IPS DF 19.7 (cell line): ENCODE measurements at regions not wholly inside any gene's neighbourhood (a gene's known extent, or its start where the extent isn't known, plus 50 kb on each side); places are given as distances from the start of the nearest gene placed in this dataset.
"Not testable (repeated sequence)": the region's sequence is repeated elsewhere in the genome, so short reads cannot be mapped to it uniquely, and the experiment has no call there.

Experiments
- DNase-seq: peaks from one replicate; pipeline ENCODE4 v3.0.0-alpha.2; 2013; ENCODE audit warnings: low read depth, low spot score

DNA sequence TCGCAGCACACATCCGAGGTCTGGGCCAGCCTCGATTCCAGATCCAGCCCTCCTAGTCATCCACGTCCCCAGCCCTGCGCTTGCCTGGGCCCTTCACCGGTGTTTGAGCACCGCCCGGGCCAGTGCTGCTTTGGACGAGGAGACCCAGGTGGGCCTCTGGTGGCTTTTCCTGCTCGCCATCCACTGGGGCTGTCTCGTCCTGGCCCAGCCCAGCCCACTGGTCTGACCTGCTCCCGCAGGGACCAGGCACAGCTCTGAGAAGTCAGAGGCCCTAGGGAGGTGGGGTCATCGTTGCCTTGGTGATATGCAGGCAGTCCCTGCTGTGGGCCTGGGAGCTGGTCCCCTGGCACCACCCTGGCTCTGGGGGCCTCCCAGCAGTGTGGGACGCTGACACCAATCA lies 200.8 kb downstream of the USP22 start:
- DNase-seq: not testable (repeated sequence)

DNA sequence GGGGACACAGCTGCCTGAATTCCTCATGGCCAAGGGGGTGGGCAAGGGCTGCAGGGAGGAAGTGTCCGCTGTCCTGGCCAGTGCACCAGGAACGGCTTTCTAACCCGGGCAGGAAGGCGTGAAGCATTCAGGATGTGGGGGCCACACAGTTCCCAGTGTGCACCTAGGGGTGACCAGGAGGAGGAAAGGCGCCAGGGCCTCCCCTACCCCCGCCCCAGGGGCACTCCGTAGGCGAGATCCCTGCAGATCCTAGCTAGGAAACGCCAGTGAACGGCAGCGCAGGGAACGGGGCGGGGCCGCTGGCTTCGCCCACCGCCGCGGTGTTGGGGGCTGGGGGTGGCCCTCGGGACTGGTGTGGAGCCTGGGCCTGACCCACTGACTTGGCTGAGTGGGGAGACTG lies 199.6 kb downstream of the USP22 start:
- not testable (repeated sequence) for DNase-seq

DNA sequence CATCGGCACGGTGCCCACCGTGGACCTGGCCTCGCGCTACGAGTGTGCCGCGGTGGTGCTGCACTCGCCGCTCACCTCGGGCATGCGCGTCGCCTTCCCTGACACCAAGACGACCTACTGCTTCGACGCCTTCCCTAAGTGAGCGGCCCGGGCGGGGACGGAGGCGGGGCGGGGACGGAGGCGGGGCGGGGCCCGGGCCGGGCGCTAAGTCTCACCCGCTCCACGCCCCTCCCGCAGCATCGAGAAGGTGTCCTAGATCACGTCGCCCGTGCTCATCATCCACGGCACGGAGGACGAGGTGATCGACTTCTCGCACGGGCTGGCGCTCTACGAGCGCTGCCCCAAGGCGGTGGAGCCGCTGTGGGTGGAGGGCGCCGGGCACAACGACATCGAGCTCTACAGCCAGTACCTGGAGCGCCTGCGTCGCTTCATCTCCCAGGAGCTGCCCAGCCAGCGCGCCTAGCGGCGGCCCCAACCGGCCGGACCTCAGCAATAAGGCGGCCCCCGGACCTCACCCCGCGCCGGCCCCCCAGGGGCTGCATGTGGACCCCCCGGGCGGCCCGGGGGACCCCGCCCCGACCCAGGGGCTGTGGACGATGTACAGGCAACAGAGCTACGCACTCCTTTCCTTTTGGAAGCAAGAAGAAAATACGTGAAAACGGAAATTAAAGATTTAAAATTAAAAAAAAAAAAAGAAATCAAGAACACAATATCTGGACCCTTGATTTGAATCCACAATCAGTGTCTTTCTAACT lies 198.8 kb downstream of the USP22 start:
- DNase-seq: not testable (repeated sequence)

DNA sequence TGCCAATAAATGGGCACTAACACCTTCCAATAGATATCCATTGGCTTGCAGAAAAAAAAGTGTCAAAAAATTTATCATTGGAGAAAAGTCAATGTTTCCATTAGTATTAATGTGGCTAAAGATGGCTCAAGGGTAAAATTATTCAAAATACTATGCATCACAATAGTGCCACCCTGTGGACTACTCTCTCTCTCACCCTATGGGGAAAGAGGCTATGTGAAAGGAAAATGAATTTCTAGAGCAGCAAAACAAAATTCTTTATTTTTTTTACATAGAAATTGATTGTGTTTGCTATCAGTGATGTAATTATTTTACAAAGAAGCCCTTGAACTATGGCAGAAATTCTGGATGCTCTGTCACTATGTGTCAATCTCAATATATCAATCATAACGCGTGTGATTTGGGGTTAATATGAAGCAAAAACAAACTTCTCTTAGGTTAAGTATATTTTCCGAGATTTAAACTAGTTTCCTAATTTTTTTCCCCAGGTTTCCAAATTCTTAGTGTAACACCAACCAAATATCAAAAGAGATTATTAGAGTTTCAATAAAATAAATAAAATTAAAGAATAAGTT lies 193.9 kb downstream of the USP22 start:
- DNase-seq: not testable (repeated sequence)

DNA sequence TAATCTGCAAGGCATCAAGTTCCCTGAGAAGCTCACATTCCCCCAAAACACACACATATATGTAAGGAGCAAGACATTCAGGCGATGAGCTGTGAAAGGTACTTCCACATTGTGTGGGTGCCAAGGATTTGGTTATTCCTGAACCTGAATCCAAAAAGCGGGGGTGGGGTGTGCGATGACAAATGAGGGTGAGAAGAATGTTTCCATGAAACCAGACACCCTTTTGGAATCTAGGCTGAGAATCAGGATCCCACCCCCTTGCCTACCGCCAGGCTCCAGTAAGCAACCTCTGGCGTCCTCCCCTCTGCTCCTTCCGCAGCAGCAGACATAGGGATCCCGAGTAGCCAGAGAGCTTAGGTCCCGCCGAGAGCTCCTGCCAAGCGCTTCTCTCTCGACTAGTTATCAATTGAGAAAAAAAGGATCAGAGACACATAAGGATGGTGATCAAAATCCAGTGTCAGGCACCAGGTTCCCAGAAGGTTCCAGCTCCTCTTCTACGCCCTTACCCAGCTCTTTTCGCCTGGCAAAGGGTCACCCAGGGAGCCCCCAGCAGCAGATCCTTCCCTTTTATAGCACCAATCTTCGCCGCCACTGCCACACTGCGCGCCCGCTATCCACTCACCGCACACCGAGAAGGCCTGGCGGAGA lies 191.1 kb downstream of the USP22 start:
- DNase-seq: not testable (repeated sequence)

DNA sequence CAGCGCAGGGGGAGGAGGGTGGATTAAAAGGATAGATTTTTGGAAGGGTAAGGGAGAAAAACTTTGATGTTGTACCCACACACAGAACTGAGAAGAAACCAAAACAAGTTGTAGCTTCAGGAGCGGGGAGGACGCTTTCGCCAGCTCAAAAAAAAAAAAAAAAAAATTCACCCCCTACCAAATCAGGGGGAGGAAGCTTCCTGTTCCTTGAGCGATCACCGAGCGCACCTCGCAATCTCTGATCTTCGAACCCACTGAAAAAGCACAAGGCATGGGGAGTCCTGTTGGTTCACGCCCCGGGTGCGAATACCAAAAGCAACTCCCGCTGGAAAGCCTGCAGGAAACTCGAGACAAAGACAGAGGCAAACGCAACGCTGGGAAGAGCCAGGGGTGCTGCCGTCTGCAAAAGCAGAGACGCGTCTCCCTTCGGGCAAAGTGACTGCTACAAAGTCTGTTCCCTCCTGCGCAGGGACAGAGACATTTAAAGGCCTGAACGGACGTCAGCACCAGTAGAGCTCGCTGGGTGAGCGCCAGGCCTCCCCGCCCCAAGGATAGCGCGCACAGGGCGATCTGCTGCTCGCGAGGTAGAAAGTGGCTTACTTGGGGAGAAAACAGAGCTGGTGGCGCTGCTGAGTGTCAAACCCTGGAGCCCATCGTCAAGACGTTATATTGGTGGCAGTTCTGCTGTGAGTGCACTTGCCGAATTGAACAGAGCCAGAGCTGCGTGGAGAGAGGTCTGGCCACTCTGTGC lies 190.4 kb downstream of the USP22 start:
- peak; percentile 5 for DNase-seq

DNA sequence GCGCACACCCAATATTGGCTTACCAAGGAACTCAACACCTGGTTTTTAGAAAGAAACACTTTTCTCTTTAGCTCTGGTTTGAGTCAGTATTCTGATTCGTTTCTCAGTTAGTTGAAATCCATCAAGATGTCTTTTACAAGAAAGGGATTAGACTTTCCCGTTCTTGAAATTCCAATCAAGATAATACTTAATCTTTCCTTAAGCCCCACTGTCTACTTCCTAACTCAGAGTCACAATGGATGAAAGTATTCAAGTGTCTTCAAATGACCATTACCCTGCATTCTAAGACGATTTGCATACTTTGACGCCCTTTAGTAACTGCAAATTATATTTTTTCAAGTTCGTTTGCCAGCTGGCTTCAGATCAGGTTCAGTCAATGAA lies 189.8 kb downstream of the USP22 start:
- DNase-seq: no peak

DNA sequence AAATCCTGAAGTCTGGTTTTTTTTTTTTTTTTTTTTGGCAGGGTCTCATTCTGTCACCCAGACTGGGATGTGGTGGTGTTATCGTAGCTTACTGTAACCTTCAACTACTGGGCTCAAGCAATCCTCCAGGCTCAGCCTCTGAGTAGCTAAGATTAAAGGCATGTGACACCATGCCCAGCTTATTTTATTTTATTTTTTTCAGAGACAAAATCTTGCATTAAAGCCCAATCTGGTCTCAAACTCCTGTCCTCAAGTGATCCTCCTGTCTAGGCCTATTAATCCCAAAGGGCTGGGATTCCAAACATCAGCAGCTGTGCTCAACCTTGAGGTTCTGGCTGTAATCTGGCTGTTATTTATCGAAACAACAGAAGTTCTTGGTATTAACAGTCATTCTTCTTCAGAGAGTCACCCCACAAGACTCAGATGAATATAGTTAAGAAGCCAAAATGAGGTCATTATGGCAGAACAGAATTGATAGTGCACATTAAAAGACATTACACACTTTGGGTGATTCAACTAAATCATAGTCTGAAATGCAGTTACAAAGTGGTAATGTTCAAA lies 186.8 kb downstream of the USP22 start:
- not testable (repeated sequence) for DNase-seq

DNA sequence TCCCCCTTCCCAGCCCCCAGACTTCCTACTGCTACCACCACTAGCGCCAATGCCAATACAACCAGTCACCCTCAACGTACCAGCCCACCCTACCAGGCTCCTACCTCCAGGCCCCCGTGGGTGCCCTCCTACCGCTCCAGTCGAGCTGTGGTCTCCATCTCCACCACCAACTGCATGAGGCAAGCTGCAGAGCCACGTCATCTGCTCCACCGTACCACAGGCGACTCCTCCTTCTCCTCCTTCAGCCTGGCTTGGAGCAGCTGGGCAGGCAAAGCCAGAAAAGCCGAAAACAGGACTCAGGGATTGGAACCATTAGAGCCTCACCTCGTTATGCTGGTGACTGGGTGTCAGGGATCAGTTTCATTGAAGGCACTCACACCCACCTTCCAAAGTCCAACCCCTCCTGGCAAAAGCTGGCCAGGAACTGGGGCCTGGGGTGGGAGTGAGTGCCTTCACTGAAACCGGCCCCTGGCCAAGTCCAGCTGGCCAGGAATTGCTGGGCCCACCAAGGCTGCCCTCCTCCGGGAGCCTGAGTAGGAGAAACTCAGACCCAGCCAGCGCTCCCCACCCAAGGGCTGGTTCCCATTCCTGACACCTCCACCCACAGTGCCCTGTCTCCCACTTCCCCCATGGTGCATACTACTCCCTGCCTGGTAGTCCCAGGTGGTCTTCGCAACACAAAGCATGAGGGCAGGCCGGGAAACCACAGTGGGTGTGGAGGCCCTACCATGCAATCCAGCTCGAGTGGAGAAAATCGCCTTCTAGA lies 176.2 kb downstream of the USP22 start:
- DNase-seq: not testable (repeated sequence)

DNA sequence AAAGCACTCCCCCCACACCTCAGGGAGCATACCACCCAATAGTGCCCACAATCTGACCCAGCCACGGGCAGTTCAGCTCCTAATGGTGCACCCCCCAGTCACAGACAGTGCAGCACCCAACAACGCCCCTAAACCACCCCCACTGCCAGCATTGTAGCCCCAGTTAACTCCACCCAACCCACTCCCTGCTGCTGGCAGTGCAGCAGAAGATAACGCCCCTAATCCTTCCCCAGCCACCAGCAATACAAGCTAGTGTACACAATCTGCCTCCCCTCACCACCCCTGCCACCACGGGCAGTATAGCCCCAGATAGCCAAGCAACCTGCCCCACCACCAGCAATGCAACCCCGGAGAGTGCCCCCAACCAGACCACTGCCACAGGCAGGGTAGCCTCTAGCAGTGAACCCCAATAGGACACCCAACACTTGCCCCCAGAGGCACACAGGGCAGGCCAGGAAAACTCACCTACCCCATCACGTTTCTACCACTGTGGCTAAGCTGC lies 175.3 kb downstream of the USP22 start:
- DNase-seq: not testable (repeated sequence)

DNA sequence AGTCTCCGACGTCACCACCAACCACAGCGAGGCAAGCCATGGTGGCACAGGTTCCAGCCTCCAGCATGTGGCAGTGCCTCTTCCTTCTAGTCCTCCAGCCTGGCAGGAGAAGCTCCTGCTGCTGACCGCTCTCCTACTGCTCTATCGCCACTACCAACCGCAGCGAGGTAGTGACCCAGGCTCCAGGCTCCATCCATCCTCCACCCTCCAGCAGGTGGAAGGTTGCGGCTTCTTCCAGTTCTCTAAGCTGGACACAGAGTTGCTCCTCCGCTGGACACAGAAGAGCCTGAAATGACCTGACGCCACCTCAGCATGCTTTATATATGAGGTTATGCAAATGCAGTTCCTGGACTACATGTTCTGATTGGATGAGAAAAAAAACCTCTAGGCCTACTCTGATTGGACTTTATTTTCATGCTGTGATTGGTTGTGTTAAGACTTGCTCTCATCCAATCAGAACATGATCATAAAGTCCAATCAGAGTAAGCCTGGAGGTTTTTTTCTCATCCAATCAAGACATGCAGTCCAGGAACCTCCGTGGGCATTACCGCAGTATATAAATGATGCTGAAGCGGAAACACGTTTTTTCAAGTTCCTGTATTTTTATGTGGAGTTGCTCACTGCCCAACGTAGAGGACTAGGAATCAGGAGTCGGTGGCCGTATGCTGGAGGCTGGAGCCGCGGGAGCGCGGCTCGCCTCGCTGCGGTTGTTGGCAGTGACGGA lies 174.7 kb downstream of the USP22 start:
- peak; percentile 47 for DNase-seq

DNA sequence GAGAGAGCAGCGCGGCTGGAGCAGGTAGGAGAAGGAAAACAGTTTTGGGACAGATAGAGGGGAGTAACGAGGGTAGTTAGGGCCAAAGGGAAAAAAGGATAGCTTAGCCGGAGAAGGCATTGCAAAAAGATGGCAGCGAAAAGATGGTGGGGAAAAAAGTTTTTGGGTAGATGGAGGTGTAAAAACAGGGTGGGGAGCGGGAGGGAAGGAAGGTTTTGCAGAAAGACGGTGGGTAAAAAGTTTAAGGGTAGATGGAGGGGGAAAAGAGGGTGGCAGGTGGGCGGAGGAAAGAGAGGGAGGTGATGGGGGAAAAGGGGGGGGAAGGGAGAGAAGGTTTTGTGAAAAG lies 174.2 kb downstream of the USP22 start:
- DNase-seq: not testable (repeated sequence)

DNA sequence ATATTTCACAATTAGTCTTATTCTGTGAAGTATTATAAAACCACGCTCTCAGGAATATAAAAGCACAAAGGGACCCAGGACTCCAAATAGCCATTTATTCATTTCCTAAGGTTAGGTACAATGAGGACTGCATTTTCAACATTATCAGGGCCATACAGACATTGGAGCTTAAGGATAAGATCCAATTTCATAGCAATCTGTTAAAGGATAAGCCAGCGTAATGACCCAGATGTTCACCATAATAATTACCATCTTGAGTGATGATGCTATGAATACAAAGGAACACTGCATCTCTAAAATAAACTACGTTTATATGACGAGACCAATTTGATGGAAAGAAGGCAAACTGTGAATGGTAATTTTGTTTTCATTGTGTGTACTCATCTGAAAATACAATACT lies 169.6 kb downstream of the USP22 start:
- DNase-seq: not testable (repeated sequence)

DNA sequence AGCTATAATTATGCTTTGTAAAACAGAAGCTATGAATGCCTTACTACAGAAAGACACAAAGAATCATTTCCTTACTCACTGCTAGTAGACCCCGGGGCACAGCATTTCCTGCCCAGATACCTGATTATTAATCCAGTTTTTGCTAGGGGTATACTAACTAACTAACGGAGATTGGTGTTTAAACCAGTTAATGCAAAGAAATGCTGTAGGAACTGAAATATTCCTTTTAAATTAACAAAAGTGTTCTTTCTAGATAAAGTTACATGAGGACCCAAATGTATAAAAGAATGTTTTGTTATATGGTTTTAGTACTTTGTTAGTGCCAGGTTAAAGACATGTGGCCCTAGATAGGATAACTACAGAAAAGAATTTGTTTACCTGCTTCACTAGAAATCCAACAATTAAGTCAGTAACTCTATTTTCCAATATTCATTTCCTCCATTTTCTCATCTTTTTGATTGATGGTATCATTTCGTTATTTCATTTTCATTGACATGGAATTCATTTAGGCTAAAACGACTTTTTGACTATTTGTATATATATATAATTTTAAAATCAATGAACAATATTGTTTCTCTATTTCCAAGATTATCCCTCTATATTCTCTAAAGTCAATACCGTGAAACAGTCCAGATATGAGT lies 169.0 kb downstream of the USP22 start:
- DNase-seq: not testable (repeated sequence)

DNA sequence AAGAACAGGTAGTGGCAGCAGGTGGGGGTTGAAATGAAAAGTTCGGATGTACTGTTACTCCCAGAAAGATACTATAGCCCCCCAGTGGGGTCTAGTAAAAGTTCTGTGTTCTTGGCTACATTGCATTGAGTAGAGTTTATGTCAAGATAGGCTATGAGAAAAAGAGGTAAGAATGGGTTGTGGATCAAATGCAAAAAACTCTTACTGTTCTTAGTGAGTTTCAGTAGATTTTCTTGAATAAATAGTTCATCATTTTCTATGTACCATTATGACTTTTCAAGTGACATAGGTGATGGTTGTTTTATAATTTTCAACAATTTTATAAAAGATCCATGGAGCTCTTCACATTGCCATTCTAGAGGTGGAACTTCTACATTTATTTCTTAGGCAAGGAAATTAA lies 165.4 kb downstream of the USP22 start:
- not testable (repeated sequence) for DNase-seq

DNA sequence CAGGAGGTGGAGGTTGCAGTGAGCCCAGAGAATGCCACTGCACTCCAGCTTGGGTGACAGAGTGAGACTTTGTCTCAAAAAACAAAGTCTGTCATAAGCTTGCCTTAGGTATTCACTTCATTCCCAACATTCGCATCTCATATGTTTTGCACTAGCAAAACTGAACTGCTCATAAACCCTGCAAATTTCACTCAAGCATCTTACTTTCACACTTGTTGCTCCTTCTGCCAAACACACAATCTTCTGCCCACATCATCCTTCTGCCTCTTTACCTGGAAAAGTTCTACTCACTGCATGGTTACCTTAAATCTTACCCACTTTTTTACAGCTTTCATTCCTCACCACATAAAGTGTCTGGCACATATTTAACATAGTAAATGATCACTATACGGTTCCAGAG lies 152.5 kb downstream of the USP22 start:
- DNase-seq: no peak

DNA sequence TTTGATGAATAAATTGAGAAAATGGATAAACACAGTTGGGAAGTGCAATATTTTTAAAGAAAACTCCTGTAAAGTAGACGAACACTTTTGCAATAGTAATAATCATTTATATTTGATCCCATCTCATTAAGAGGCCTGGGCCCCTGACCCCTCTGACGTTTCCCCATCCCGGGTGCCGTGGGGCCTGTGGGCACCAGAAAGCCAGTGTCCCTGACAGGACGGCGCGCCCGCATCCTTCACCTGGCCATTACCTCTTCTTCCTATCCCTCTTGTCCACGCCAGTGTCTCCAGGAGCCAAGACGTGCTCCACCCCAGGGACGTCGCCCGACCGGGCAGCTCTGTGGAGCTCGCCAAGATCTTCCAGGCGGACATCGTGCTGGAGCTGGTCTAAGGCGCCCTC lies 147.4 kb downstream of the USP22 start:
- not testable (repeated sequence) for DNase-seq

DNA sequence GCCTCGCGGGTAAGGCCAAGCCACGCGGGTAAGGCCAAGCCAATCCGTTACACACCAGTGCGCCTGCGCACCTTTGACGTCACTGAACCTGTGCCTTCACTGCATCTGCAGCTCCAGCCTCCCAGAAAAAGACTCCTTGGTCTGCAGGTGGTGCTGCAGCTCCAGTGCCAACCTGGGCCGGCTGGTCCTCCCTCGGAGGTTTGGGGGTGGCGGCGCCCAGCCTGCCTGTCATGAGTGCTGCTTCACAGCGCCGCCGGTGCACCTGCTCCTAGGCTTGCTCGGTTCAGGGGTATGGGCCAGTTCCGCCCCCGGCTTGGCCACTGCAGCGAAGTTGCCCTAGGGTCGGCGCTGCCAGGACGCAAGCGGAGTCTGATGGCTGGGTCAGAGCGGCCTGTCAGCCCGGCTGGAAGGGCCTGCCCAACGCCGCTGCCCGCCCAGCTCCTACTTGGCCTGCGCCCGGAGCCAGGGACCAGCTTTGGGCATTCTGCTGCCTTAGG lies 146.6 kb downstream of the USP22 start:
- DNase-seq: no peak

DNA sequence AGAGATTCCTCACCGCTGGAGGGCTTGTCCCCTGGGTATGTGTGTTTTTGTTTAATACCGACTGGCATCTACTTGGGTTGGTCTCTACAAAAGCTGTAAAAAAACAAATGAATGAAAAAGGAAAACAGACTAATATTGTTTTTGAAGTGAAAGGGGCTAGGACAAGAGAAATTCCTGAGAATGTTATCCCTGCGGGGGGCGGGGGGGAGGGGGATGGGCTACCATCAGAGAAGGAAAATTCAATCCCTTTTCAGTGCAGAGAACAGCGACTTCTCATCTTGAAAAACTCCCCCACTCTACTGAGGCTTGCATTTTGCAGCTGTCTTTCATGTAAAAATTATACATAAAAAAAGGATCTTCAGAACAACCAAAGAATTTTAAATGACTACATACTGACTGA lies 144.1 kb downstream of the USP22 start:
- DNase-seq: not testable (repeated sequence)

DNA sequence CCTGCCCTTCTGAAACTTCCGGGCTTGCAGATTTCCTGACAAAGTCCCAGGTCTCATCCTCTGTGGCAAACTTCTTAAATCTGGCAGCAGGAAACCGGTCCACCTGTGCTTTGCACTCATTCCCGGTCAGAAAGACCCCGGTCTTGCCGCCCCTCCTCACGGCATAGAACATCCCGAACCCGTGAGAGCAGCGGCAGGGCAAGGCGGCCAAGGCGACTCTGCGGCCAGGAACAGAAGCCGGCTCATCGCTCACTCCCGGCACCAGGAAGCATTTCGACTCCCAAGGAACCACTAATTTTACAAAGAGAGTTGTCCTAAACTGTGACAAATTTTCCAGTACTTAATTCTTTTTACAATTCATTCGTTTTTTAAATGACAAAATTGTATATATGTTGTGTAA lies 140.3 kb downstream of the USP22 start:
- not testable (repeated sequence) for DNase-seq
